T-cell (primary cell): ENCODE measurements at regions not wholly inside any gene's neighbourhood (a gene's known extent, or its start where the extent isn't known, plus 50 kb on each side); places are given as distances from the start of the nearest gene placed in this dataset.

Source experiments
- ATAC-seq, 4 experiments: fragments of 200-7000 bp in 3 of 4; fragments of 150-1000 bp in 1 of 4; cut with Tn5 transposase; replicated peaks in 1 of 4; 1 replicate in 3 of 4; 2 replicates in 1 of 4; pipeline ENCODE4 v1.10.0; 2021; ENCODE audit warnings: moderate library complexity in 3 of 4, mild to moderate bottlenecking in 2 of 4, moderate number of reproducible peaks in 1 of 4
- CTCF ChIA-PET, 2 donors: fragments of 300-600 bp; sonication (Branson Sonifier 250); formaldehyde crosslinking; loops; one replicate each; lab custom pipeline; 2022; ENCODE audit warnings: antibody characterized with exemption in 2 of 2; lab: Charles Lee
- POLR2A ChIA-PET, 2 donors: fragments of 300-600 bp; sonication (Branson Sonifier 250); formaldehyde crosslinking; loops; one replicate each; lab custom pipeline; 2022; ENCODE audit warnings: antibody characterized with exemption in 2 of 2; lab: Charles Lee
- DNase-seq, 35 experiments: peaks; one replicate each; pipeline versions ENCODE4 v3.0.0 to v3.0.0-alpha.2; 2013 to 2023
- H3K27ac ChIP-seq: one replicate; pipeline ENCODE4 v1.5.1; 2013; ENCODE audit warnings: low read length
- H3K27me3 ChIP-seq, 2 experiments: replicated peaks in 1 of 2; 1 replicate in 1 of 2; 2 replicates in 1 of 2; pipeline versions ENCODE4 v1.6.1 to v1.7.0; 2013; ENCODE audit warnings: low read length in 1 of 2, mixed read lengths in 1 of 2; ENCODE audit not compliant: control insufficient read depth in 2 of 2, insufficient read depth in 2 of 2; ENCODE audit errors: extremely low read depth in 1 of 2
- H3K36me3 ChIP-seq, 2 donors: 1 replicate in 1 of 2; 2 replicates in 1 of 2; pipeline versions ENCODE4 v1.6.1 to v1.7.0; 2013; ENCODE audit warnings: low read length in 1 of 2; ENCODE audit not compliant: control insufficient read depth in 2 of 2, insufficient read depth in 1 of 2; ENCODE audit errors: extremely low read depth in 1 of 2
- H3K4me1 ChIP-seq, 2 experiments: 1 replicate in 1 of 2; 2 replicates in 1 of 2; pipeline versions ENCODE4 v1.6.1 to v1.7.0; 2013; ENCODE audit warnings: low read length in 2 of 2, mixed read lengths in 1 of 2; ENCODE audit not compliant: insufficient read depth in 2 of 2, control insufficient read depth in 1 of 2; ENCODE audit errors: extremely low read depth in 1 of 2
- H3K4me3 ChIP-seq, 2 donors: 1 replicate in 1 of 2; 2 replicates in 1 of 2; pipeline versions ENCODE4 v1.5.1 to v1.7.0; 2013; ENCODE audit warnings: mild to moderate bottlenecking in 2 of 2, low read length in 1 of 2, moderate library complexity in 1 of 2; ENCODE audit not compliant: control insufficient read depth in 1 of 2; ENCODE audit errors: extremely low read depth in 1 of 2
- H3K9me3 ChIP-seq: 2 replicates; pipeline ENCODE4 v1.7.0; 2013
- H3K27ac Mint-ChIP-seq, 2 donors: one replicate each; pipeline ENCODE4 v1.8.0; 2020 to 2021; ENCODE audit warnings: mild to moderate bottlenecking in 2 of 2, mixed read lengths in 2 of 2
- H3K27me3 Mint-ChIP-seq, 2 donors: one replicate each; pipeline ENCODE4 v1.8.0; 2021 to 2022; ENCODE audit warnings: mixed read lengths in 2 of 2
- H3K36me3 Mint-ChIP-seq: one replicate; pipeline ENCODE4 v1.8.0; 2021; ENCODE audit warnings: mixed read lengths
- H3K4me1 Mint-ChIP-seq, 3 donors: one replicate each; pipeline ENCODE4 v1.8.0; 2020 to 2022; ENCODE audit warnings: mixed read lengths in 3 of 3, mild to moderate bottlenecking in 1 of 3
- H3K4me3 Mint-ChIP-seq, 3 donors: one replicate each; pipeline ENCODE4 v1.8.0; 2020 to 2022; ENCODE audit warnings: mild to moderate bottlenecking in 3 of 3, mixed read lengths in 3 of 3, moderate library complexity in 3 of 3
- H3K9me3 Mint-ChIP-seq, 3 donors: one replicate each; pipeline ENCODE4 v1.8.0; 2020 to 2022; ENCODE audit warnings: mixed read lengths in 3 of 3
- WGBS: methylation state at CpG from one replicate; pipeline ENCODE4 v1.1.5; 2013; ENCODE audit warnings: missing lambda C conversion rate; ENCODE audit not compliant: insufficient coverage; 5-methylcytosine and 5-hydroxymethylcytosine counted together

DNA sequence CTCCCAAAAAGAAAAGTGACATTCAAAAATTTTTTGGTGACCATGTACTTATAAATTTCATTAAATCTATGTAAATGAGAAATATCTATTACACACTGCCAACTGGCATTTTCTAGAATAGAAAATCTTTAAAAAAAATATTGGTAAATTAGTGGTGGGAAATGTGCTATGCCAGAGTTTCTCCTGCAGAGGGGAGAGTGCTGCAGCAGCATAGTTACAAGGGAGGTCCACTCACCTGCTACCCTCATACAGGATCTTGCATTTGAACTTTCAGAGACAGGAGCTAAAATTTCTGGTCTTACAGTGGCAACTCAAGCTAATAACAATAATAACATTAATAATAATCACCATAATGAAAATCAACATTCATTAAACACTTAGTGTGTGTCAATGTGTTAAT is 459.6 kb downstream of the NSUN3 start:
- Mint-ChIP-seq H3K4me3 (no peak overlapping the region), H3K27me3 (no peaks in the 10 kb centered on the region), H3K4me1 (no peaks in the 10 kb centered on the region), H3K27ac (no peak overlapping the region), H3K9me3 (peaks cover 0 to 13% (median 6%) of the 10 kb centered on the region in 3 donors), H3K36me3 (no peaks in the 10 kb centered on the region)
- ChIA-PET POLR2A (no interaction called here), CTCF (no interaction called here)
- ATAC-seq, result no peak
- no peak overlapping the region for H3K4me3 ChIP-seq
- no peaks in the 10 kb centered on the region for H3K4me1 ChIP-seq
- H3K36me3 ChIP-seq, result no peaks in the 10 kb centered on the region
- no peak for DNase-seq
- H3K27ac ChIP-seq, result no peak overlapping the region
- H3K27me3 ChIP-seq, result no peaks in the 10 kb centered on the region
- H3K9me3 ChIP-seq, result no peaks in the 10 kb centered on the region

DNA sequence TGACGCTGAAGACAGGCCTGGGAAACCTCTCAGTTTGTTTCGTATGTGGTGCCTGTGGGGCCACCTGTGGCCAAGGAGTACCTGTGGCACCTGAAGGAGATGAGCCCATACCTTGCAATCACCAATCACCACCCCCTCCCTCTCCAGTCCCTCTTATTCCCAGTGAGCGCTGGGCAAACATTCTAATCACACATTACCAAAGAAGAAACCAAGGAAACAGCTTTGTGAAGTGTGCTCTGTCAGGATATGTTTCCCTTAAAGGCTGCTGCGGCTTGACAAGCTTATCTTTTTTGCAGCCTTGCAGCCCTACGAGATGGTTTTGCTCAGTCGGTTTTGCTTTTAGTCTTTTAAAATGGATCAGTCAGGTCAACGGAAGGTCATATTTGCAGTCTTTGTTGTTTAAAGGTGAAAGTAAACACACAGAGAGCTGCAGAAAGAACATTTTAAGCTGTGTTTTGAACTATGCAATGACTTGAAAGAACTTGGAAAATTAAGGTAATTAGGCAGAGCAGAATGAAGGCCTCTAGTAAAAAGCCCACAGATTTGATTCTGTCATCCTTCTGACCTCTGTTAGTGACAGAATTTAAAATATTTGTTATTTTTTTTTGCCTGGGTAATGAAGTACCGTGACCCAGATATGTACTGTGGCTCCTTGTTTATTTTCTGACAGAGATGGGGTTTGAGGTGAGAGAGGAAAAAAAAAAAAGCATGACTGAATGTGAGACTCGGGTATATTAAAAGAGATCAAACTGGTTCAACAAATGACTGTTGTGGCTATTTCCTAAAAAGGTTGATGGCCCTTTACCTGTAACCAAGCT is 461.4 kb downstream of the NSUN3 start:
- CTCF ChIA-PET, result no interaction called here
- H3K4me3 Mint-ChIP-seq, result no peak overlapping the region
- H3K27me3 Mint-ChIP-seq, result no peaks in the 10 kb centered on the region

GRCh38 chr3:94525043-94525442 is 462.2 kb downstream of the NSUN3 start:
- Histone ChIP-seq H3K4me3 (no peak overlapping the region), H3K36me3 (no peaks in the 10 kb centered on the region), H3K4me1 (no peaks in the 10 kb centered on the region), H3K27ac (no peak overlapping the region), H3K9me3 (no peaks in the 10 kb centered on the region), H3K27me3 (no peaks in the 10 kb centered on the region)
- CTCF ChIA-PET, result no interaction called here
- ATAC-seq (no peak), DNase-seq (no peak)
- no peak overlapping the region for H3K4me3 Mint-ChIP-seq
- no peak overlapping the region for H3K27ac Mint-ChIP-seq
- H3K9me3 Mint-ChIP-seq, result peaks cover 0 to 13% (median 6%) of the 10 kb centered on the region in 3 donors
- H3K27me3 Mint-ChIP-seq, result no peaks in the 10 kb centered on the region
- H3K4me1 Mint-ChIP-seq, result no peaks in the 10 kb centered on the region
- POLR2A ChIA-PET, result no interaction called here
- 80% methylated on average over 1 of the region's 6 CpGs for WGBS
- no peaks in the 10 kb centered on the region for H3K36me3 Mint-ChIP-seq

More for the DNA sequence above, 461.4 kb downstream of the NSUN3 start:
- Histone ChIP-seq H3K9me3 (no peaks in the 10 kb centered on the region), H3K4me3 (no peak overlapping the region), H3K36me3 (no peaks in the 10 kb centered on the region), H3K27me3 (no peaks in the 10 kb centered on the region), H3K27ac (no peak overlapping the region), H3K4me1 (no peaks in the 10 kb centered on the region)
- no peak overlapping the region for H3K27ac Mint-ChIP-seq
- H3K4me1 Mint-ChIP-seq, result no peaks in the 10 kb centered on the region
- WGBS, result 38% methylated on average over 6 of the region's 9 CpGs
- no peaks in the 10 kb centered on the region for H3K36me3 Mint-ChIP-seq
- peaks cover 0 to 13% (median 6%) of the 10 kb centered on the region in 3 donors for H3K9me3 Mint-ChIP-seq
- ATAC-seq (no peak), DNase-seq (no peak)
- POLR2A ChIA-PET, result no interaction called here

DNA sequence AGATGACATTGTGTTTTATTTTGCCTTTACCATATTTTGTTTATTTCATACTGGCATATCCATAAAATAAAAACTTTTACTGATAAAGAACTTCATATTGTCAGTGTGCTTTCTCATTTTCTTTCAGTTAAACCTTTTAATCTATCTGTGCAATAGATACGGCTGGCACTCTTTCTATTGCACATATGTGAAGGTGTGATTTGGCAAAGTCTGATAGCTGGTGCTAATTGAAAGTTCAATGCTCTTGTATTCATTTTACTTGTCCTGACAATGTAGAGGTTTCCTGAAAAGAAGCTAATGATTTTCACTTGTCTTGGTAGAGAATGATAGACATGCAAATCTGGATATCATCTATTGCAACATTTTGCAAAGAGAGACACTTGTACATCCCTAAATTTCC is 467.0 kb downstream of the NSUN3 start:
- no CpG with 5 or more reads among the region's 1 CpG for WGBS
- Mint-ChIP-seq H3K36me3 (no peaks in the 10 kb centered on the region), H3K4me1 (no peaks in the 10 kb centered on the region), H3K4me3 (no peak overlapping the region), H3K27ac (no peak overlapping the region), H3K9me3 (peaks cover 0 to 11% (median 9%) of the 10 kb centered on the region in 3 donors), H3K27me3 (no peaks in the 10 kb centered on the region)
- Histone ChIP-seq H3K4me3 (no peak overlapping the region), H3K27ac (no peak overlapping the region), H3K27me3 (no peaks in the 10 kb centered on the region), H3K4me1 (no peaks in the 10 kb centered on the region), H3K9me3 (no peaks in the 10 kb centered on the region), H3K36me3 (no peaks in the 10 kb centered on the region)
- DNase-seq (no peak), ATAC-seq (no peak)
- POLR2A ChIA-PET, result no interaction called here
- CTCF ChIA-PET, result no interaction called here

GRCh38 chr3:94532951-94533350 is 470.1 kb downstream of the NSUN3 start:
- no peak for DNase-seq
- no CpG with 5 or more reads among the region's 3 CpGs for WGBS
- Mint-ChIP-seq H3K27ac (no peak overlapping the region), H3K9me3 (peaks cover 0 to 5% (median 4%) of the 10 kb centered on the region in 3 donors), H3K27me3 (no peaks in the 10 kb centered on the region), H3K4me3 (no peak overlapping the region), H3K36me3 (no peaks in the 10 kb centered on the region), H3K4me1 (no peaks in the 10 kb centered on the region)
- CTCF ChIA-PET, result interaction anchor here in 1 of 2 donors (0.7 kb wide), 1 partner anchor 209 kb away, joined by 3 read pairs; no protein-coding TSS in a partner anchor
- no peak for ATAC-seq
- no peak overlapping the region for H3K27ac ChIP-seq
- POLR2A ChIA-PET, result no interaction called here
- no peaks in the 10 kb centered on the region for H3K4me1 ChIP-seq
- no peak overlapping the region for H3K4me3 ChIP-seq
- H3K36me3 ChIP-seq, result no peaks in the 10 kb centered on the region
- H3K27me3 ChIP-seq, result no peaks in the 10 kb centered on the region
- no peaks in the 10 kb centered on the region for H3K9me3 ChIP-seq

DNA sequence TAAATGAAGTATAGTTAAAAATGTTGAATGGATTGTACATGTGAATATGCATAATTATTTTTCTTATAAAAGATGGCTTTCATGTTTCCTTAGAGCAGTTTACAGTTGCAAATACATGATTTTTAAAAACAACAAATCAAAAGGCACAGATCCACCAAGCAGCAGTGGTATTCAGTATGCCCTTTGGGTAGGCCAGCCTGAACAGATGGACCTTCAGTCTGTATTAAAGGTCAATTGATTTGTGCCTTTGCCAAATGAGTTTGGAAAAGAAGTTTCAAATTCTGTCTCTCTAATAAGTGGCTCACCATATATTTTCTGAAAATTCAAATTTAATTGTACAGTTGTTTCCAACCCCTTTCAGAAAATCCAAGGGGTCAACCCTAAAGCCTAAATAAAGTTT is 477.1 kb downstream of the NSUN3 start:
- Histone ChIP-seq H3K27ac (no peak overlapping the region), H3K4me1 (no peaks in the 10 kb centered on the region), H3K4me3 (no peak overlapping the region), H3K36me3 (no peaks in the 10 kb centered on the region), H3K9me3 (no peaks in the 10 kb centered on the region), H3K27me3 (no peaks in the 10 kb centered on the region)
- H3K4me1 Mint-ChIP-seq, result no peaks in the 10 kb centered on the region
- no peak for DNase-seq
- ChIA-PET POLR2A (no interaction called here), CTCF (no interaction called here)
- H3K27ac Mint-ChIP-seq, result no peak overlapping the region
- H3K4me3 Mint-ChIP-seq, result no peak overlapping the region
- no peak for ATAC-seq
- peaks cover 0 to 13% (median 4%) of the 10 kb centered on the region in 3 donors for H3K9me3 Mint-ChIP-seq
- no peaks in the 10 kb centered on the region for H3K27me3 Mint-ChIP-seq
- no peaks in the 10 kb centered on the region for H3K36me3 Mint-ChIP-seq
